ENCODE measurements at regions not wholly inside any gene's neighbourhood (a gene's known extent, or its start where the extent isn't known, plus 50 kb on each side); places are given as distances from the start of the nearest gene placed in this dataset.
"Not testable (repeated sequence)": the region's sequence is repeated elsewhere in the genome, so short reads cannot be mapped to it uniquely, and the experiment has no call there.

- DNase-seq, result no peak
- Histone ChIP-seq H3K4me3 (no peak overlapping the region), H3K27ac (no peak overlapping the region), H3K9ac (ENCODE audit: low read depth in 2 of 2, low read length in 2 of 2) (no peak overlapping the region), H3K4me1 (no peaks in the 10 kb centered on the region), H3K9me3 (no peaks in the 10 kb centered on the region), H3K27me3 (no peaks in the 10 kb centered on the region), H3K36me3 (no peaks in the 10 kb centered on the region)
- intact Hi-C loops (cut with DNase I), result no loop called here
- no peak for TF ChIP-seq CTCF (IDR thresholded peaks at IDR 0.05)
These were observed 122.7 kb upstream of the BEND6 start for GRCh38 chr6:56832225-56832624.

GRCh38 chr6:56831334-56831733 is 123.6 kb upstream of the BEND6 start:
- DNase-seq, result no peak
- H3K27me3 ChIP-seq, result no peaks in the 10 kb centered on the region
- H3K9ac ChIP-seq (ENCODE audit: low read depth in 2 of 2, low read length in 2 of 2), result no peak overlapping the region
- no peaks in the 10 kb centered on the region for H3K4me1 ChIP-seq
- TF ChIP-seq CTCF (IDR thresholded peaks at IDR 0.05), result no peak
- H3K36me3 ChIP-seq, result no peaks in the 10 kb centered on the region
- H3K4me3 ChIP-seq, result no peak overlapping the region
- H3K27ac ChIP-seq, result no peak overlapping the region
- H3K9me3 ChIP-seq, result no peaks in the 10 kb centered on the region
- intact Hi-C loops (cut with DNase I), result no loop called here

GRCh38 chr6:56827908-56828649 is 126.8 kb upstream of the BEND6 start:
- no peak overlapping the region for H3K27ac ChIP-seq
- intact Hi-C loops (cut with DNase I), result no loop called here
- H3K9me3 ChIP-seq, result no peaks in the 10 kb centered on the region
- no peaks in the 10 kb centered on the region for H3K4me1 ChIP-seq
- no peaks in the 10 kb centered on the region for H3K27me3 ChIP-seq
- DNase-seq, result no peak
- TF ChIP-seq CTCF (IDR thresholded peaks at IDR 0.05), result no peak
- H3K9ac ChIP-seq (ENCODE audit: low read depth in 2 of 2, low read length in 2 of 2), result no peak overlapping the region
- no peak overlapping the region for H3K4me3 ChIP-seq
- no peaks in the 10 kb centered on the region for H3K36me3 ChIP-seq

GRCh38 chr6:56824431-56824830 is 130.5 kb upstream of the BEND6 start:
- H3K4me3 ChIP-seq; H3K36me3 ChIP-seq; H3K4me1 ChIP-seq; H3K9me3 ChIP-seq; H3K27ac ChIP-seq; H3K9ac ChIP-seq (ENCODE audit: low read depth in 2 of 2, low read length in 2 of 2); DNase-seq; H3K27me3 ChIP-seq; intact Hi-C loops (cut with DNase I): not testable (repeated sequence)

- no peaks in the 10 kb centered on the region for H3K36me3 ChIP-seq
- H3K9me3 ChIP-seq, result no peaks in the 10 kb centered on the region
- no peak for TF ChIP-seq CTCF (IDR thresholded peaks at IDR 0.05)
- no peaks in the 10 kb centered on the region for H3K27me3 ChIP-seq
- H3K4me3 ChIP-seq, result no peak overlapping the region
- H3K4me1 ChIP-seq, result no peaks in the 10 kb centered on the region
- no peak overlapping the region for H3K27ac ChIP-seq
- H3K9ac ChIP-seq (ENCODE audit: low read depth in 2 of 2, low read length in 2 of 2), result no peak overlapping the region
- intact Hi-C loops (cut with DNase I), result no loop called here
- no peak for DNase-seq
These were observed 133.9 kb upstream of the BEND6 start for GRCh38 chr6:56821005-56821432.

- no peak overlapping the region for H3K9ac ChIP-seq (ENCODE audit: low read depth in 2 of 2, low read length in 2 of 2)
- H3K27ac ChIP-seq, result no peak overlapping the region
- H3K27me3 ChIP-seq, result no peaks in the 10 kb centered on the region
- no peaks in the 10 kb centered on the region for H3K36me3 ChIP-seq
- no peaks in the 10 kb centered on the region for H3K9me3 ChIP-seq
- no peaks in the 10 kb centered on the region for H3K4me1 ChIP-seq
- no peak for TF ChIP-seq CTCF (IDR thresholded peaks at IDR 0.05)
- no peak for DNase-seq
- intact Hi-C loops (cut with DNase I), result no loop called here
- no peak overlapping the region for H3K4me3 ChIP-seq
These were observed 134.8 kb upstream of the BEND6 start for GRCh38 chr6:56820060-56820459.
